ENCODE measurements at regions not wholly inside any gene's neighbourhood (a gene's known extent, or its start where the extent isn't known, plus 50 kb on each side); places are given as distances from the start of the nearest gene placed in this dataset.

DNA sequence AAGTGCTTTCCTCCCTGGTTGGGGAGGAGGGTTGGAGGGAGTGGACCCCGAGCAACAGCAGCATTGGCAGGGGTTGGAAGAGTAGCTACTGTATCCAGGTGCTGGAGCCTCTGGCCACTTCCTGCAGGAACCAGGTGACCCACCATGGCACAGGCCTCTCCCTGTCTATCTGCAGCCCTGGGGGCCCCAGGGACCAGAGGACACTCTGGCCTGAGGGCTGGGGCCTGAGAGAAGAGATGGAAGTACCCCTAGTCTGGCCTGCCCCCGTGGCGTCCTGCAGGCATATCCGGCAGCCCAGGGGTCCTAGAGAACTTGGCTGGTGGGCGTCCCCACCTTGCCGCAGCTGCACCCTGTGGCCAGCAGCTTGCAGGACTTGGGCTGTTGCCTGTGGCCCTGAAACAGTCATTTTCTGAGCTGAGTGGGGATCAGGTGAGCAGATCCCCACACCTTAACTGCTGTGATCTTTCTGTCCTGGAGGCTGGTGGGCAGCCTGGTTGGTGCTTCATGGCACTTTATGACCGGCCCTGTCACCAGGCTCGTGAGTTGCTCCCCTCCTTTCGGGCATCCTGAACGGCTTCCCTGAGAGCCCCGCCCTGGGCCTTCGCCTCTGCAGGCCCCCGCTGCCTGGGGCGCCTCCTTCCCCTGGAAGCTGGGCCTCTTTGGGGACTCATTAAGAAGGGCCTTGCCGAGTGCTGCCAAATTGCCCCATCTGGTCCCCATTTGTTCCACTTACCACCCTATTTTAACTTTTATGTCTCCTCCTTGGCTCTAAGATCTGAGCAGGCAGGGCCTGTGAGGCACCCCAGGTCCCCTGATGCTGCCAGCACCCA is 298.6 kb downstream of the SEC14L1 start (continued):
- TF ChIP-seq, protein P1, sequence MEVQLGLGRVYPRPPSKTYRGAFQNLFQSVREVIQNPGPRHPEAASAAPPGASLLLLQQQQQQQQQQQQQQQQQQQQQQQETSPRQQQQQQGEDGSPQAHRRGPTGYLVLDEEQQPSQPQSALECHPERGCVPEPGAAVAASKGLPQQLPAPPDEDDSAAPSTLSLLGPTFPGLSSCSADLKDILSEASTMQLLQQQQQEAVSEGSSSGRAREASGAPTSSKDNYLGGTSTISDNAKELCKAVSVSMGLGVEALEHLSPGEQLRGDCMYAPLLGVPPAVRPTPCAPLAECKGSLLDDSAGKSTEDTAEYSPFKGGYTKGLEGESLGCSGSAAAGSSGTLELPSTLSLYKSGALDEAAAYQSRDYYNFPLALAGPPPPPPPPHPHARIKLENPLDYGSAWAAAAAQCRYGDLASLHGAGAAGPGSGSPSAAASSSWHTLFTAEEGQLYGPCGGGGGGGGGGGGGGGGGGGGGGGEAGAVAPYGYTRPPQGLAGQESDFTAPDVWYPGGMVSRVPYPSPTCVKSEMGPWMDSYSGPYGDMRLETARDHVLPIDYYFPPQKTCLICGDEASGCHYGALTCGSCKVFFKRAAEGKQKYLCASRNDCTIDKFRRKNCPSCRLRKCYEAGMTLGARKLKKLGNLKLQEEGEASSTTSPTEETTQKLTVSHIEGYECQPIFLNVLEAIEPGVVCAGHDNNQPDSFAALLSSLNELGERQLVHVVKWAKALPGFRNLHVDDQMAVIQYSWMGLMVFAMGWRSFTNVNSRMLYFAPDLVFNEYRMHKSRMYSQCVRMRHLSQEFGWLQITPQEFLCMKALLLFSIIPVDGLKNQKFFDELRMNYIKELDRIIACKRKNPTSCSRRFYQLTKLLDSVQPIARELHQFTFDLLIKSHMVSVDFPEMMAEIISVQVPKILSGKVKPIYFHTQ (CRISPR knock-in tag; IDR thresholded peaks at IDR 0.05) = no peak
- TF ChIP-seq, protein P2, sequence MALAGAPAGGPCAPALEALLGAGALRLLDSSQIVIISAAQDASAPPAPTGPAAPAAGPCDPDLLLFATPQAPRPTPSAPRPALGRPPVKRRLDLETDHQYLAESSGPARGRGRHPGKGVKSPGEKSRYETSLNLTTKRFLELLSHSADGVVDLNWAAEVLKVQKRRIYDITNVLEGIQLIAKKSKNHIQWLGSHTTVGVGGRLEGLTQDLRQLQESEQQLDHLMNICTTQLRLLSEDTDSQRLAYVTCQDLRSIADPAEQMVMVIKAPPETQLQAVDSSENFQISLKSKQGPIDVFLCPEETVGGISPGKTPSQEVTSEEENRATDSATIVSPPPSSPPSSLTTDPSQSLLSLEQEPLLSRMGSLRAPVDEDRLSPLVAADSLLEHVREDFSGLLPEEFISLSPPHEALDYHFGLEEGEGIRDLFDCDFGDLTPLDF (CRISPR knock-in tag; IDR thresholded peaks at IDR 0.05) = no peak

DNA sequence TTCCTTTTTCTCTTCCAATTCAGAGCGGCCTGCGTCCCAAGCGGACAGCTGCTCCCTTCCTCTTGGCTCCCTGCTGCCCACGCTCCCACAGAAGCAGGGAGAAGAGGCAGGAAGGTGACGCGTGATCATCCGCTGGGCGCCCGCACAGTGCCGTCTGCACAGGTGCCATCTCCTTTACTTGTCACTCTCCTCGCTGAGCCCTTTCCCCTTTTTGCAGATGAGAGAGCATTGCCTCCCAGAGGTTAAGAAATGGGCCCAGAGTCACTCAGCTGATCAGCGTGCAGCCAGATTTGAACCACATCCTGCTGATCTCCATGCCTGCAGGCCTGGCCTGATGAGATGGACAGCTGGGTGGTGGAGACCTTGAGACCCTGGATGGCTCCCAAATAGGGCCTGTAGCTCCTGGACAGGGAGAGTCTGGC is 299.8 kb downstream of the SEC14L1 start:
- ChIA-PET POLR2A (interaction anchor here (0.6 kb wide), 1 partner anchor 392 kb away, joined by 3 read pairs; no protein-coding TSS in a partner anchor), CTCF (interaction anchor here (1.2 to 1.7 kb wide), 3 partner anchors 11 to 40 kb away, joined by 5 to 22 read pairs (median 5); no protein-coding TSS in a partner anchor)
- Mint-ChIP-seq H3K4me1 (peaks cover 47% of the 10 kb centered on the region), H3K36me3 (peaks cover 2% of the 10 kb centered on the region; the same call in 1 of the 2 replicates), H3K4me3 (no peak overlapping the region), H3K27ac (peak overlapping the region; percentile 43), H3K27me3 (ENCODE audit: low read depth) (no peaks in the 10 kb centered on the region), H3K9me3 (no peaks in the 10 kb centered on the region)
- TF ChIP-seq, protein P3, sequence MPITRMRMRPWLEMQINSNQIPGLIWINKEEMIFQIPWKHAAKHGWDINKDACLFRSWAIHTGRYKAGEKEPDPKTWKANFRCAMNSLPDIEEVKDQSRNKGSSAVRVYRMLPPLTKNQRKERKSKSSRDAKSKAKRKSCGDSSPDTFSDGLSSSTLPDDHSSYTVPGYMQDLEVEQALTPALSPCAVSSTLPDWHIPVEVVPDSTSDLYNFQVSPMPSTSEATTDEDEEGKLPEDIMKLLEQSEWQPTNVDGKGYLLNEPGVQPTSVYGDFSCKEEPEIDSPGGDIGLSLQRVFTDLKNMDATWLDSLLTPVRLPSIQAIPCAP (CRISPR knock-in tag; IDR thresholded peaks at IDR 0.05) = no peak
- TF ChIP-seq MXD4 (CRISPR knock-in tag; IDR thresholded peaks at IDR 0.05; ENCODE audit: borderline replicate concordance) = no peak
- no peak for TF ChIP-seq NFYB (CRISPR knock-in tag; conservative IDR thresholded peaks at IDR 0.05; ENCODE audit: low read depth)
- no peak for TF ChIP-seq SP1 (CRISPR knock-in tag; conservative IDR thresholded peaks at IDR 0.05)
- TF ChIP-seq, protein P4, sequence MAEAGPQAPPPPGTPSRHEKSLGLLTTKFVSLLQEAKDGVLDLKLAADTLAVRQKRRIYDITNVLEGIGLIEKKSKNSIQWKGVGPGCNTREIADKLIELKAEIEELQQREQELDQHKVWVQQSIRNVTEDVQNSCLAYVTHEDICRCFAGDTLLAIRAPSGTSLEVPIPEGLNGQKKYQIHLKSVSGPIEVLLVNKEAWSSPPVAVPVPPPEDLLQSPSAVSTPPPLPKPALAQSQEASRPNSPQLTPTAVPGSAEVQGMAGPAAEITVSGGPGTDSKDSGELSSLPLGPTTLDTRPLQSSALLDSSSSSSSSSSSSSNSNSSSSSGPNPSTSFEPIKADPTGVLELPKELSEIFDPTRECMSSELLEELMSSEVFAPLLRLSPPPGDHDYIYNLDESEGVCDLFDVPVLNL (CRISPR knock-in tag; IDR thresholded peaks at IDR 0.05; ENCODE audit: borderline replicate concordance, low read depth) = no peak
- TF ChIP-seq, protein P5, sequence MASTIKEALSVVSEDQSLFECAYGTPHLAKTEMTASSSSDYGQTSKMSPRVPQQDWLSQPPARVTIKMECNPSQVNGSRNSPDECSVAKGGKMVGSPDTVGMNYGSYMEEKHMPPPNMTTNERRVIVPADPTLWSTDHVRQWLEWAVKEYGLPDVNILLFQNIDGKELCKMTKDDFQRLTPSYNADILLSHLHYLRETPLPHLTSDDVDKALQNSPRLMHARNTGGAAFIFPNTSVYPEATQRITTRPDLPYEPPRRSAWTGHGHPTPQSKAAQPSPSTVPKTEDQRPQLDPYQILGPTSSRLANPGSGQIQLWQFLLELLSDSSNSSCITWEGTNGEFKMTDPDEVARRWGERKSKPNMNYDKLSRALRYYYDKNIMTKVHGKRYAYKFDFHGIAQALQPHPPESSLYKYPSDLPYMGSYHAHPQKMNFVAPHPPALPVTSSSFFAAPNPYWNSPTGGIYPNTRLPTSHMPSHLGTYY (CRISPR knock-in tag; IDR thresholded peaks at IDR 0.05) = no peak
- ATAC-seq (no peak), DNase-seq (ENCODE audit: low spot score) (no peak)

DNA sequence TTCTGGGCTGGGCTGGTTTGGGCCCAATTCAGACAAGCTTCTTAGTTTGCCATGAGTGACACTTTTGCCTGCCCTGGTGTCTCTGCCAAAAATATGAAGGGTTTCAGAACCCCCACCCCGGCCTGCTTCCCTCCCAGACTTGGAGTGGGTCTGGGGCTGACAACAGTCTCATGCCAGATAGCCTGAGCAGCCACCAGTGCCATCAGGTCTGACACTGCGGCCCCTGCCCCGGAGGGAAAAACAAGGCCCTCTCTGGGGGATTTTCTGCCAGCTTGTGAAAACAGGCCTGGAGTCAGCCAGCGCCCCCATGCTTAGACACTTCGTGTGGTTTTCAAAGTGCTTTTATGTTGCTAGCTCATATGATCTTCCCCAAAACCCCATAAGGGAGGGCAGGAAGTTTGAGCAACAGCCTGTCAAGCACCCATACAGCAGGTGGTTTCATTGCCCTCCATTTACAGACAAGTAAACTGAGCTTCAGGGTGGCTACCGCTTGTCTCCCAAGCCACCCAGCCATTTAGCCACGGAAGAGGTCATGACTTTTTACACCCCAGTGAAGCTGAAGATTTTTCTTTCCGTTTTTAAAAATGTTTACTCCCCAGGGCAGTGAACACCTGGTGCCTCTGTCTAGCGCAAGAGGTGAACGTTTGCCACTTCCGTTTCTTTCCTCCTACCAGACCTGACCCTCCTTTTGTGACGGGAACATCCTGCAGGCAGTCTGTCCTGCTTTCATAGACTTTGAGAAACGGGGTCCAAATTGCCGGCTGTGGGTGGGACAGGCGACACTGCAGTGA is 300.6 kb downstream of the SEC14L1 start:
- no peak for ATAC-seq
- CTCF ChIA-PET = interaction anchor here (0.7 to 1.7 kb wide), 4 partner anchors 11 to 110 kb away, joined by 3 to 22 read pairs (median 5); no protein-coding TSS in a partner anchor
- TF ChIP-seq TEAD4 (CRISPR knock-in tag; IDR thresholded peaks at IDR 0.05) (no peak), KAT7 (CRISPR knock-in tag; IDR thresholded peaks at IDR 0.05; ENCODE audit: borderline replicate concordance) (no peak), FOXK1 (CRISPR knock-in tag; IDR thresholded peaks at IDR 0.05) (no peak)
- TF ChIP-seq, protein P6, sequence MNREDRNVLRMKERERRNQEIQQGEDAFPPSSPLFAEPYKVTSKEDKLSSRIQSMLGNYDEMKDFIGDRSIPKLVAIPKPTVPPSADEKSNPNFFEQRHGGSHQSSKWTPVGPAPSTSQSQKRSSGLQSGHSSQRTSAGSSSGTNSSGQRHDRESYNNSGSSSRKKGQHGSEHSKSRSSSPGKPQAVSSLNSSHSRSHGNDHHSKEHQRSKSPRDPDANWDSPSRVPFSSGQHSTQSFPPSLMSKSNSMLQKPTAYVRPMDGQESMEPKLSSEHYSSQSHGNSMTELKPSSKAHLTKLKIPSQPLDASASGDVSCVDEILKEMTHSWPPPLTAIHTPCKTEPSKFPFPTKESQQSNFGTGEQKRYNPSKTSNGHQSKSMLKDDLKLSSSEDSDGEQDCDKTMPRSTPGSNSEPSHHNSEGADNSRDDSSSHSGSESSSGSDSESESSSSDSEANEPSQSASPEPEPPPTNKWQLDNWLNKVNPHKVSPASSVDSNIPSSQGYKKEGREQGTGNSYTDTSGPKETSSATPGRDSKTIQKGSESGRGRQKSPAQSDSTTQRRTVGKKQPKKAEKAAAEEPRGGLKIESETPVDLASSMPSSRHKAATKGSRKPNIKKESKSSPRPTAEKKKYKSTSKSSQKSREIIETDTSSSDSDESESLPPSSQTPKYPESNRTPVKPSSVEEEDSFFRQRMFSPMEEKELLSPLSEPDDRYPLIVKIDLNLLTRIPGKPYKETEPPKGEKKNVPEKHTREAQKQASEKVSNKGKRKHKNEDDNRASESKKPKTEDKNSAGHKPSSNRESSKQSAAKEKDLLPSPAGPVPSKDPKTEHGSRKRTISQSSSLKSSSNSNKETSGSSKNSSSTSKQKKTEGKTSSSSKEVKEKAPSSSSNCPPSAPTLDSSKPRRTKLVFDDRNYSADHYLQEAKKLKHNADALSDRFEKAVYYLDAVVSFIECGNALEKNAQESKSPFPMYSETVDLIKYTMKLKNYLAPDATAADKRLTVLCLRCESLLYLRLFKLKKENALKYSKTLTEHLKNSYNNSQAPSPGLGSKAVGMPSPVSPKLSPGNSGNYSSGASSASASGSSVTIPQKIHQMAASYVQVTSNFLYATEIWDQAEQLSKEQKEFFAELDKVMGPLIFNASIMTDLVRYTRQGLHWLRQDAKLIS (CRISPR knock-in tag; IDR thresholded peaks at IDR 0.05; ENCODE audit: borderline replicate concordance) = no peak
- Mint-ChIP-seq H3K27ac (peak overlapping the region; percentile 88), H3K4me1 (peaks cover 39% of the 10 kb centered on the region), H3K36me3 (peaks cover 2% of the 10 kb centered on the region; the same call in 1 of the 2 replicates), H3K9me3 (no peaks in the 10 kb centered on the region), H3K27me3 (ENCODE audit: low read depth) (no peaks in the 10 kb centered on the region), H3K4me3 (no peak overlapping the region)
- DNase-seq (ENCODE audit: low spot score) = no peak
- POLR2A ChIA-PET = no interaction called here

Measured in WTC11 (cell line).